ENCODE measurements at regions not wholly inside any gene's neighbourhood (a gene's known extent, or its start where the extent isn't known, plus 50 kb on each side); places are given as distances from the start of the nearest gene placed in this dataset.
A peak's percentile ranks its signal among the peaks of the same experiment; 100 is the strongest.
"Not testable (repeated sequence)": the region's sequence is repeated elsewhere in the genome, so short reads cannot be mapped to it uniquely, and the experiment has no call there.

DNA sequence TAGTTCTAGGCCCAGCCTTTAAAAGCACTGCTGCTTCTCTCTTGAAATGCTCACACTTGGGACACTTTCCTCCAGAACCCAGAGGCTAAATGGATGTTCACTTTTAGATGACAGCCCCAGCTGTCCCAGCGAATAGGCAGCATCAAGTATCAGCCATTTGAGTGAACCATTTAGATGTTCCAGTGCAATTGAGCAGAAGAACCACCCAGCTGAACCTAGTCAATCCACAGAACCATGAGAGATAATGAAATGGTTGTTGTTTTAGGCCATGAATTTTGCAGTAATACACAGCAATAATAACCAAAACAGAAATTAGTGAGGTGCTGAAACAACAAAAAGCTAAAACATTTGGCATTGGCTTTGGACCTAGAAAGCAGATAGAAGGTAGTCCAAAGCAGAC lies 273.9 kb downstream of the ETV1 start:
- DNase-seq (ENCODE audit: low spot score): no peak

GRCh38 chr7:13717031-13717430 lies 272.4 kb downstream of the ETV1 start:
- no peak for DNase-seq (ENCODE audit: low spot score)

GRCh38 chr7:13724191-13724976 lies 265.1 kb downstream of the ETV1 start:
- no peak for DNase-seq (ENCODE audit: low spot score)

DNA sequence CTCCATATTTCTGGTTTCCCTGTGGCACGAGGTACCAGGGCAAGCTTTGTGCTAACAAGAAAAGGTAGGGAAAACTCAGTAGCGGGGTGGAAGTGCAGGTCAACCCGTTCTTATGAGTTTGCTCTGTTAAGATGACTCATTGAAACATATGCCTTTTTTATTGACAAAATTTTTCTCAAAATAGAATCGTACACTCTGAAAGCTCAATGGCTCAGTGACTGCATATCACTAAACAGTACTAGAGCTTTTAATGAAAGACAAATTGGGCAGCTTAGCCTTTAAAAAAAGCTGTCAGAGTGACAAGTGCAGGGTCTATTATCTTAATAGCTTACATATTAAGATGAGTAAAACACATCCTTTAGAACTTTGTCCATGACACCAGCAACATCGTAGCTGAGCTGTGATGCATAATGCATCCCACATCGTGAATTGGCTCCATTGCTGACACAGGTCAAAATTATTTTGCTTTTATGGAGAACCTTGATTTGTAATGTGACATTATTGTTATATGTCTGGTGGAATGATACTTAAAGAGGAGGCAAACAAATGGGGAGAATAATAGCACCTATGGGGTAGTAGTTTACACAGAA lies 264.4 kb downstream of the ETV1 start:
- DNase-seq (ENCODE audit: low spot score): no peak

DNA sequence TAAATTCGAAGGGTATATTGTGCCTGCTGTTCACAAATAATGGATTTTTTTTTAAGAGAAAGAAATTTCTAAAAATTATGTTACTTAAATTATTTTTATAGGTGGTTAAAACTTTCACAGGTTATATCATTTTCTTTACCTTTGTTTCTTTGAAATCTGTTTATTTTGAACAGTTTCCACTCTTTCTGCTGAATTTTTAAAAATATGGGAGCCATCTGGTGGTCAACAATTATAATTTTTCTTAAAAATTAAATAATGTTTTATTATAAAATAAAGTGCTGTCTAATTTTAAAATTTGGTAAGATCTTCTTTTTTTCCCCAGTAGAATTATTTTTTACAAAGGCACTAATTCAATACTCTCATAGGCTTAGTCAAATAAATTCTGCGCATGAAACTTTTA lies 263.9 kb downstream of the ETV1 start:
- no peak for DNase-seq (ENCODE audit: low spot score)

DNA sequence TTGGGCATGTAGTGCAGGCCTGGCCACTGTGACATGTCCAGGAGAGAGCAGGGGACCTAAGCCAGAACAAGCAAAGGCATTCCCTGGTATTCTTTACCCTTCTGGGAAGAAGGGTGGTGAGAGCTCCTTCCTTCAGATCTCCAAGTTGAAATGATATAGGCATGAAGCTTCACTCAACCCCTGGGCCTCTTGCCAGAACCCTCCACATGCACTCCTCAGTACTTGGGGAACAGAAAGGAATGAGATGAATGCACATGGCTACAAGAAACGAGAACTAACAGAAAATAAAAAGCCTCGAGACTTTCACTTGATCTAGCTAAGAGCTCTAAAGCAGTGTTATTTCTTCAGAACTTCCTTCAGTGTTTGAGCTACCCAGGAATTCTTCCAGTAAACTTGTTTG lies 262.2 kb downstream of the ETV1 start:
- no peak for DNase-seq (ENCODE audit: low spot score)

- no peak for DNase-seq (ENCODE audit: low spot score)
Measured at GRCh38 chr7:13727751-13728150, 261.7 kb downstream of the ETV1 start.

GRCh38 chr7:13728430-13728829 lies 261.0 kb downstream of the ETV1 start:
- DNase-seq (ENCODE audit: low spot score): not testable (repeated sequence)

DNA sequence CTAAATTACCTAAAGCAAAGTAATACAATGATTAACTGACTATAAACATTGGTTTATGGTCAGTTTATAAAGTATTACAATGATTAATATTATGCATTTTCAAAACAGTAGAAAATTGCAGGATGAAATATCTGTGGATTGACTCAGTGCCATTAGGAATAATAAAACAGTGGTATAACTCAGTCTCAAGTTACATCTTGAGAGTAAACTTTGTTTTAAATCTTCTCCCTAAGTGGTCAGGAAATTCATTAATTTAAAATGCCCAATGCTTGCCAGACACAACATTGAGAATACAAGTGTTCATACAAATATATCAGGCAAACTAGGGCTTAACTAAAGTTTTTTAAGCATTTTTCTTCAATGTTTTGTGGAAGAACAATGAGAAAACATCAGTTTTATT lies 257.8 kb downstream of the ETV1 start:
- no peak for DNase-seq (ENCODE audit: low spot score)

GRCh38 chr7:13737563-13737962 lies 251.9 kb downstream of the ETV1 start:
- no peak for DNase-seq (ENCODE audit: low spot score)

- DNase-seq (ENCODE audit: low spot score): no peak
Measured at GRCh38 chr7:13742126-13742525, 247.3 kb downstream of the ETV1 start.

GRCh38 chr7:13742811-13743210 lies 246.7 kb downstream of the ETV1 start:
- peak; percentile 12 for DNase-seq (ENCODE audit: low spot score)

DNA sequence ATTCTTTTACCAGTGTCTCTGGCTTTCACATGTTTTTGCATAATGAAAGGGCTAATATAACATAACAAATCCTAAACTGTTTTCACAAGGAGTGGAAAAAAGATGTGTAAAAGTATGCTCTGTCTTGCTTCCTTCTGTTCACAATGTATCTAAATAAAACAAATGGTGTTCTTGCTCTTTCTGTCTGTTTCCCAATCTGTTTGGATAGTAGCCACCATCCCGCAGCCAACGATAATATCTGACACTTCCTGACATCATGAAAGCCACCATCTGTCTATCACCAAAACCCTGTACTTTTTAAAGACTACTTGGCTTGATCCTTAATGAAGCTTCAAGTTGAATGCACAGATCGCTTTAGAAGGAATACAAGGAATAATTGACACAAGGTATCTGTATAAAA lies 246.2 kb downstream of the ETV1 start:
- DNase-seq (ENCODE audit: low spot score): no peak

DNA sequence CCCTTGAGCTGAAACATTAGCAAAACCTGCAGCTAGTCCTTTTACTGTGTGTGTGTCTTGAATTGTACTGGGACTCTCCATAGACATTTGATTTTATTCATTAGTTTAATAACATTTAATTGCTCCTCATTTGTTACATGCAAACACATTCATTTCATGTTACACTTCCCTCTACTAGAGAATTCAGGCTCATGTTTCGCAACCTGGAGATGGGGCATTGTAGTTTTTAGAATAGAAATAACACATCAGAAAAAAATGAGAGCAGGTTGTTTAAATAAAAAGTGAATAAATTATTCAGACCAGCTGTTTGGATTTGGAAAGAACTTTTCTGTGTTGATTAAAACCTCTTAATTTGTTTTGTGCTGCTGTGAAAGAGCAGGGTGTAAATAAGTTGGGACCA lies 243.9 kb downstream of the ETV1 start:
- no peak for DNase-seq (ENCODE audit: low spot score)

DNA sequence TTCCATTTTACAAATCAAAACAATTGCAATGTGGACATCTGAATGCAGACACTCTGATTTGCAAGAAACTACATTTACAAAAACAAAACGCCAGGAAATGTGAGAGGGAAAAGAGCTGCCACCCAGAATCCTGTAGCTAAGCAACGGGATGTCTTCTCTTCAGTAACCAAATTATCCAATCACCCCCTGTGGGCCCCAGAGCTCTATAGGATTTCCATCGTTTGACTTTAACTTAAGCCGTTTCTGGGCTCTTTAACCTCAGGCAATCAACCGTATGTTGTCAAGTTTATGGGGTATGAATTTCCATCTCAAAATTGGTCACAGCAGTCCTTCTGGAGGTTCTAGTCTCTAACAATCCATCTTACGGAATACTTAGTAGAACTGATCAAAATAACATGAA lies 240.5 kb downstream of the ETV1 start:
- DNase-seq (ENCODE audit: low spot score): no peak

- no peak for DNase-seq (ENCODE audit: low spot score)
Measured at GRCh38 chr7:13749636-13750035, 239.8 kb downstream of the ETV1 start.

DNA sequence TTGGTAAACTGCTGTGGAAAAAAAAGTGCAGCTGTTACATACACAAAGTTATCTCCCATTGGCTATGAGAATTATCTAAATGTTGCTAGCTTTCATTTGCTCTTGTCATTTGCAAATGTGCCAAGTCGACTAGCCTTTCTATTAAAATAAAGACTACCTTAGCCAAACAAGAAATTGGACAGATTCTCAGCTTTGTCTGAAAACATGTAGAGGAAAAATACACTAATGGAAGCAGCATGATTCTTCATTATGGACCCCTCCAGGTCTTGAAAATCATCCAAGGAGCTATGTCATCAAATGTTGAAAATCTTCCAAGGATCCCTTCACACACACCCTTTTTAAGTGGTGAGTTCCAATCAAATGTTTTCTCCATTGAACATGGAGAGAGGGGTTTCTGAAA lies 237.7 kb downstream of the ETV1 start:
- no peak for DNase-seq (ENCODE audit: low spot score)

DNA sequence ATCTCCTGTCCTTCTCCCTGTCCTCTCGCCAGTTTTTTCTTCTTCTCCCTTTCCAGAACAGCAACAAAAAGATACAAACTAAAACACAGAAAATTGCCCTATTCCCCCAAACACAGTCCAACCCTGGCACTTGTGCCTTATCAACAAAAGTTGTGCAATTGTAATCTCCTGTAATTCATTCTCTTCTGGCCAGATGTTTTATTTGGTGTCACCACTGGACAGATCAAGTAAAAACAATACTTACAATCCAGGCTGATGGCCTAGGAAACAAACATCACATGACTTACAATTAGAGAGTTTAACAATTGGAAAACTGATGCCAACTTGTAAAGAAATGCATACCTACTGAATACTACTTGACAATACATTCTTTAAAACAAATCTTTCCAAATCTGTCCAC lies 231.6 kb downstream of the ETV1 start:
- DNase-seq (ENCODE audit: low spot score): no peak

- not testable (repeated sequence) for DNase-seq (ENCODE audit: low spot score)
Measured at GRCh38 chr7:13765853-13766252, 223.6 kb downstream of the ETV1 start.

DNA sequence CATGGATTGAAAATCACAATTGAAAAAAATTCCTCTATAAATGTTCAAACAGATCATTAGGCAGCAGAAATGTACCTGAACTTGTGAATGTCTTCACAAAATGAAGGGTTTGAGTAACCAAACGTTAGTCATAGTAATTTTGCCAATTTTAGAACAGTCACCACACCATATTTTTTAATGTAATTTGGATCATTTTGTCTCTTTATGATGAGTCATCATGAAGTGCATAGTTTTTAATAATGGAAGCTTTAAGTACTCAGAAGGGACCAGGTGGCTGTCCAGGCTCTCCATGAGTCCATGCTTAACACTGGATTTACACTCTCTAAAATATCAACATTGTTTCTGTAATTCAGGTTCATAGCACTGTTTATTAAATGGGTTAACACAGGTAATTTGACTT lies 219.2 kb downstream of the ETV1 start:
- no peak for DNase-seq (ENCODE audit: low spot score)

DNA sequence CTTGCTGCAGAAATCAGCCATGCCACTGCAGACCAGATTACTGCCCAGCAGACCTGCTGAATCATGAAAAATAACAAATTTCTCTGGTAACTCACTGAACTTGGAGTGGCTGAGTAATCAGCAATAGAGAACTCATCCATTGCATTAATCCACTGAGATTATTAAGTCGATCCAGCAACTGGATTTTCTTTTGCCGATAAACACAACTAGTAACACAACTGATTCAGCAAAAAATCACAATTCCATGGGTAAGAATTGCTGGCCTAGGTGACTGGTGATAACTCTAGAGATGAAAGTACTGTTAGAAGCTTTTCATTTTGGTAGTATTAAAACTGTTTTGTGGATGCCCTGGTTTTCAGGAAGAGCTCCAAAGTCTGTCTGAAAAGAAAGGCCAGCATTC lies 214.5 kb downstream of the ETV1 start:
- no peak for DNase-seq (ENCODE audit: low spot score)

GRCh38 chr7:13777242-13777641 lies 212.2 kb downstream of the ETV1 start:
- DNase-seq (ENCODE audit: low spot score): no peak

DNA sequence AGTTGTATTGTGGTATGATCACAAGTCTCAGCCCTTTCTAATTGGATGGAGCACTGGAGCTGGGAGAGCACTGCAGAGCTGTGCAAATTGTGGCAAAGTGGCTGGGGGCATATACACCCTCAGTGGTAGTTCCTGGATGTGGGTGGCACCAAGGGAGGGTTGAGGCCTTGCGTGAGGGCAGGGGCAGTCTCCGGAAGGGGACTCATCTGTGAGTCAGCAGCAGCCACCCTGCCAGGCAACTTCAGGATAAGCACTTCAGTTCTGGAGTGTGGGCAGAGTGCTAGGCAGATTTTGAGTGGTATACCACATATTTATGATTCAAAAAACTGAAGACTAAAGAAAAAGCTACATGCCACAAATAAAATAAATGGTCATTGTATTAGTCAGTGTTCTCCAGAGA lies 210.5 kb downstream of the ETV1 start:
- no peak for DNase-seq (ENCODE audit: low spot score)

DNA sequence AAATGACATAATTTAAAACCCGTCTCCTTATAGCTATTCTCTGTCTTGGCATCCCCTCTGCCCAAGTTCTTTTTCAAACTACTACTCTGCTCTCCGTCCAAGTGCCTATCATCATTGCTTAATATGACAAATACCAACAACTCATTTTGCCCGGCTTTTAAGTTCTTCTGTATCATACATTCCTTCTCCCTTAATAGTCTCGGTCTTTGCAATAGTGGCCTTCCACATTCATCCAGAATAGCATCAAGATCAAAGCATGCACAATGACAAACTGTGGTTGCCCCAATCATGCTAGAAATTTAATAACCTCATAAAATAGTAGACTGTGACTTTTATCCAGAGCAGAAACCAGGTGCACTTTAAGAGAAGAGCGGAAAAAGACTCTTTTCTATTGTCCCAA lies 198.9 kb downstream of the ETV1 start:
- no peak for DNase-seq (ENCODE audit: low spot score)
